ENCODE measurements at regions not wholly inside any gene's neighbourhood (a gene's known extent, or its start where the extent isn't known, plus 50 kb on each side); places are given as distances from the start of the nearest gene placed in this dataset.

GRCh38 chr7:113338071-113338696 lies 219.8 kb upstream of the SMIM30 start:
- TF ChIP-seq CTCF (IDR thresholded peaks at IDR 0.05) (no peak), POLR2A (IDR thresholded peaks at IDR 0.05) (no peak)

Measured in esophagus squamous epithelium (tissue), 4 donors.